GM12878 (cell line): ENCODE measurements at regions not wholly inside any gene's neighbourhood (a gene's known extent, or its start where the extent isn't known, plus 50 kb on each side); places are given as distances from the start of the nearest gene placed in this dataset.

Experiments
- ATAC-seq: fragments of 200-7000 bp; cut with Tn5 transposase; 3 replicates; pipeline ENCODE4 v1.9.1; 2020; ENCODE audit warnings: mild to moderate bottlenecking, moderate library complexity
- BruUV-seq: library from RNA; stranded (reverse); fragments of 400-500 nt; replicated peaks from 2 replicates; lab custom pipeline; 2021; lab: Mats Ljungman, UMichigan
- CTCF ChIA-PET: fragments of 300-600 bp; sonication (Branson Sonifier 250); formaldehyde crosslinking; extraction: SDS; loops from one replicate; lab custom pipeline; 2021; ENCODE audit warnings: inconsistent platforms; lab: Yijun Ruan, JAX
- POLR2A ChIA-PET: fragments of 350-600 bp; formaldehyde crosslinking; extraction: SDS; loops from one replicate; lab custom pipeline; 2021; ENCODE audit warnings: inconsistent platforms; lab: Charles Lee
- RAD21 ChIA-PET: fragments of 300-600 bp; sonication (Branson Sonifier 250); formaldehyde crosslinking; loops from one replicate; lab custom pipeline; 2023; ENCODE audit warnings: antibody characterized with exemption; ENCODE audit not compliant: unreplicated experiment; lab: Charles Lee
- SMC1A ChIA-PET: fragments of 300-600 bp; sonication (Branson Sonifier 250); formaldehyde crosslinking; loops from one replicate; lab custom pipeline; 2023; ENCODE audit not compliant: unreplicated experiment, uncharacterized antibody; lab: Charles Lee
- DNase-seq: peaks from one replicate; pipeline ENCODE4 v3.0.0-alpha.2; 2011; ENCODE audit warnings: low read depth, low spot score
- FAIRE-seq: peaks from 3 replicates; lab custom pipeline; 2011; peaks lifted over from hg19 to GRCh38; lab: Jason Lieb, UNC
- H2AFZ ChIP-seq: 2 replicates; pipeline ENCODE4 v1.6.0; 2011; ENCODE audit warnings: low read depth, low read length, control low read depth; ENCODE audit not compliant: control insufficient read depth
- H3K27ac ChIP-seq: 2 replicates; pipeline ENCODE4 v1.5.1; 2011; ENCODE audit warnings: control low read depth; ENCODE audit not compliant: control insufficient read depth, insufficient read depth
- H3K27me3 ChIP-seq, 2 experiments: replicated peaks in 1 of 2; 2 replicates each; pipeline versions ENCODE4 v1.6.0 to v1.6.1; 2011; ENCODE audit warnings: low read length in 1 of 2; ENCODE audit not compliant: control insufficient read depth in 2 of 2, insufficient read depth in 2 of 2
- H3K36me3 ChIP-seq, 2 experiments: 2 replicates each; pipeline ENCODE4 v1.5.1; 2011; ENCODE audit warnings: low read length in 1 of 2; ENCODE audit not compliant: control insufficient read depth in 2 of 2, insufficient read depth in 2 of 2
- H3K4me1 ChIP-seq: 2 replicates; pipeline ENCODE4 v1.6.1; 2011; ENCODE audit warnings: mild to moderate bottlenecking, low read length, moderate library complexity, mixed read lengths; ENCODE audit not compliant: control insufficient read depth, insufficient read depth
- H3K4me2 ChIP-seq: 2 replicates; pipeline ENCODE4 v1.6.0; 2011; ENCODE audit warnings: control low read depth; ENCODE audit not compliant: control insufficient read depth, insufficient read depth
- H3K4me3 ChIP-seq: fragments of 200-600 bp; sonication (generic); 2 replicates; pipeline ENCODE4 v1.5.1; 2016
- H3K79me2 ChIP-seq: 2 replicates; pipeline ENCODE4 v1.6.0; 2011; ENCODE audit warnings: low read length; ENCODE audit not compliant: control insufficient read depth, insufficient read depth
- H3K9ac ChIP-seq: 2 replicates; pipeline ENCODE4 v1.8.0; 2011; ENCODE audit warnings: low read length, control low read depth, mixed read lengths; ENCODE audit not compliant: control insufficient read depth, insufficient read depth
- H3K9me3 ChIP-seq: replicated peaks from 3 replicates; pipeline ENCODE4 v1.5.1; 2011; ENCODE audit warnings: mild to moderate bottlenecking, low read length; ENCODE audit not compliant: control insufficient read depth, insufficient read depth
- H4K20me1 ChIP-seq: 2 replicates; pipeline ENCODE4 v1.6.0; 2011; ENCODE audit not compliant: control insufficient read depth, insufficient read depth
- ATF7 ChIP-seq: fragments of 450-650 bp; IDR thresholded peaks from 2 replicates; pipeline ENCODE4 v1.6.1; 2016; ENCODE audit warnings: low read depth, mild to moderate bottlenecking
- PAX5 ChIP-seq: IDR thresholded peaks from 2 replicates; pipeline ENCODE4 v1.6.1; 2011; ENCODE audit warnings: low read depth, low read length, borderline replicate concordance
- POLR2AphosphoS5 ChIP-seq: IDR thresholded peaks from 2 replicates; pipeline ENCODE4 v1.6.1; 2011; ENCODE audit warnings: mild to moderate bottlenecking, low read length, inconsistent platforms
- RFX5 ChIP-seq: IDR thresholded peaks from 2 replicates; pipeline ENCODE4 v1.6.1; 2011; ENCODE audit warnings: low read depth, low read length, improper control_type of control experiment
- SMAD1 ChIP-seq: fragments of 450-650 bp; IDR thresholded peaks from 2 replicates; pipeline ENCODE4 v1.6.1; 2018; ENCODE audit warnings: mild to moderate bottlenecking, low read depth; ENCODE audit not compliant: partially characterized antibody
- SREBF1 ChIP-seq: IDR thresholded peaks from 2 replicates; pipeline ENCODE4 v1.6.1; 2012; ENCODE audit warnings: mild to moderate bottlenecking, low read length
- WGBS: methylation state at CpG from one replicate; pipeline ENCODE4 v1.1.6; 2016; ENCODE audit warnings: low lambda C conversion rate; ENCODE audit not compliant: insufficient replicate concordance, insufficient coverage; ENCODE audit errors: missing lambda C conversion rate; 5-methylcytosine and 5-hydroxymethylcytosine counted together
- in situ Hi-C: fragments of 300-500 bp; cut with MboI; formaldehyde crosslinking; loops from 9 replicates; pipeline ENCODE4 v1.14.3; 2018; ENCODE audit warnings: mixed read lengths
- intact Hi-C: fragments of 100-400 bp; cut with micrococcal nuclease; formaldehyde crosslinking; loops from one replicate; pipeline ENCODE4 v1.14.2; 2022; ENCODE audit not compliant: unreplicated experiment
- TF ChIP-seq, protein P1 (sequence below): fragments of 450-650 bp; IDR thresholded peaks from 2 replicates; pipeline ENCODE4 v1.6.1; 2016; ENCODE audit warnings: mild to moderate bottlenecking
- TF ChIP-seq, protein P2 (sequence below): fragments of 450-650 bp; IDR thresholded peaks from 2 replicates; pipeline ENCODE4 v1.6.1; 2017; ENCODE audit warnings: mild to moderate bottlenecking, moderate library complexity

DNA sequence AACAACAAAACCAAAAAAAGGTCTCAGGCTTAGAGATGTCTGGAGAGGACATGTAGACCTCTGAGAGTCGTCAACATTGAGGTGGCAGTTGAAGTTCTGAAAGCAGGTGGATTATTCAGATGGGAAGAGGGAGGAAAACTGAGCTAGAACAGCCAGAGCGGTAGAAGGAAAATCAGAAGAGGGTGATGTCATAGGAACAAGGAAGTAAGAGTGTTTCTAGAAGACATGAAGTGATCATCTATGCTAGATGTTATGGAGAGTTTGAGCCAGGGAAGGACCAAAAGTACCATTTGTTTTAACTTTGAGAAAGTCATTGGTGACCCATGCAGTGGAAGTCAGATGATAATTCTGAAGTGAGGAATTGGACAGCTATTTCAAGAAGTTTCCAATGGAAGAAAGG is 316.2 kb upstream of the RGS6 start:
- no peak for FAIRE-seq
- Histone ChIP-seq H3K27me3 (no peaks in the 10 kb centered on the region), H3K4me3 (no peak overlapping the region), H3K79me2 (peaks cover 16% of the 10 kb centered on the region), H4K20me1 (no peaks in the 10 kb centered on the region), H3K4me1 (peaks cover 11% of the 10 kb centered on the region; the same call in 1 of the 2 replicates)
- BruUV-seq, result no TSS peak
- ChIA-PET POLR2A (interaction anchor here (0.6 to 2.3 kb wide), 5 partner anchors 9 to 186 kb away, joined by 3 to 9 read pairs (median 4); no protein-coding TSS in a partner anchor), RAD21 (interaction anchor here (1.3 to 8.0 kb wide), 7 partner anchors 9 to 291 kb away, joined by 3 to 85 read pairs (median 4); no protein-coding TSS in a partner anchor)
- WGBS, result 92% methylated on average over 2 of the region's 2 CpGs
- TF ChIP-seq SMAD1 (no peak), ATF7 (peak; percentile 72)
- TF ChIP-seq, all 136 proteins: peak for 1
- in situ Hi-C loops (no loop called here), intact Hi-C loops (loop anchor here (5.0 kb wide), 2 partner anchors 59 to 119 kb away; no protein-coding TSS in a partner anchor)
- Histone ChIP-seq H3K36me3 (peaks cover 5% of the 10 kb centered on the region in 2 experiments; a peak in 3 of 4 replicates), H3K27ac (no peak overlapping the region), H2AFZ (no peak overlapping the region), H3K9me3 (no peaks in the 10 kb centered on the region; the same call in 1 of the 3 replicates), H3K4me2 (no peak overlapping the region), H3K9ac (no peak overlapping the region)
- ChIA-PET SMC1A (interaction anchor here (0.6 to 5.8 kb wide), 14 partner anchors 10 to 292 kb away, joined by 3 to 48 read pairs (median 4); no protein-coding TSS in a partner anchor), CTCF (interaction anchor here (0.7 to 1.7 kb wide), 4 partner anchors 53 to 250 kb away, joined by 3 to 7 read pairs (median 4); no protein-coding TSS in a partner anchor)
- ATAC-seq (no peak), DNase-seq (no peak)

DNA sequence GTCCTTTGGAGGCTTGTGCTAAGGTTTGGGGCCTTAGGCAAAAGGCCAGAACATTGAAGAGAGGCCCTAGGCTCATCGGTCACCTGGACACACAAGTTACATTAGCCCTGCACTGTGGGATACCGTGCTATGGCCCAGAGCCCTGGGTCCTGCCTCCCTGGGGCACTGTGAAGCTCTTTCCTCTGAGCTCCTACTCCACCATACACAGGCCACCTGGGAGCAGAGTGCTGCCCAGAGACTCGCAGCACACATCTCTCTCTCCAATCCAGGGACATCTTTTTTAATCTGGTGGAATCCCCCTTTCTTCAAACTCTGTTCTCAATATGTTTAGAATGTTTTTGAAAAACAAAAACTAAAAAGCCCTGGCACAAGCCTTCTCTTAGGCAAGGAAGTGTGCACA is 314.2 kb upstream of the RGS6 start:
- H3K27ac ChIP-seq, result peak overlapping the region; percentile 77
- peaks cover 11% of the 10 kb centered on the region for H3K79me2 ChIP-seq
- TF ChIP-seq, protein P1, sequence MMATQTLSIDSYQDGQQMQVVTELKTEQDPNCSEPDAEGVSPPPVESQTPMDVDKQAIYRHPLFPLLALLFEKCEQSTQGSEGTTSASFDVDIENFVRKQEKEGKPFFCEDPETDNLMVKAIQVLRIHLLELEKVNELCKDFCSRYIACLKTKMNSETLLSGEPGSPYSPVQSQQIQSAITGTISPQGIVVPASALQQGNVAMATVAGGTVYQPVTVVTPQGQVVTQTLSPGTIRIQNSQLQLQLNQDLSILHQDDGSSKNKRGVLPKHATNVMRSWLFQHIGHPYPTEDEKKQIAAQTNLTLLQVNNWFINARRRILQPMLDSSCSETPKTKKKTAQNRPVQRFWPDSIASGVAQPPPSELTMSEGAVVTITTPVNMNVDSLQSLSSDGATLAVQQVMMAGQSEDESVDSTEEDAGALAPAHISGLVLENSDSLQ, result no peak
- TF ChIP-seq, protein P2, sequence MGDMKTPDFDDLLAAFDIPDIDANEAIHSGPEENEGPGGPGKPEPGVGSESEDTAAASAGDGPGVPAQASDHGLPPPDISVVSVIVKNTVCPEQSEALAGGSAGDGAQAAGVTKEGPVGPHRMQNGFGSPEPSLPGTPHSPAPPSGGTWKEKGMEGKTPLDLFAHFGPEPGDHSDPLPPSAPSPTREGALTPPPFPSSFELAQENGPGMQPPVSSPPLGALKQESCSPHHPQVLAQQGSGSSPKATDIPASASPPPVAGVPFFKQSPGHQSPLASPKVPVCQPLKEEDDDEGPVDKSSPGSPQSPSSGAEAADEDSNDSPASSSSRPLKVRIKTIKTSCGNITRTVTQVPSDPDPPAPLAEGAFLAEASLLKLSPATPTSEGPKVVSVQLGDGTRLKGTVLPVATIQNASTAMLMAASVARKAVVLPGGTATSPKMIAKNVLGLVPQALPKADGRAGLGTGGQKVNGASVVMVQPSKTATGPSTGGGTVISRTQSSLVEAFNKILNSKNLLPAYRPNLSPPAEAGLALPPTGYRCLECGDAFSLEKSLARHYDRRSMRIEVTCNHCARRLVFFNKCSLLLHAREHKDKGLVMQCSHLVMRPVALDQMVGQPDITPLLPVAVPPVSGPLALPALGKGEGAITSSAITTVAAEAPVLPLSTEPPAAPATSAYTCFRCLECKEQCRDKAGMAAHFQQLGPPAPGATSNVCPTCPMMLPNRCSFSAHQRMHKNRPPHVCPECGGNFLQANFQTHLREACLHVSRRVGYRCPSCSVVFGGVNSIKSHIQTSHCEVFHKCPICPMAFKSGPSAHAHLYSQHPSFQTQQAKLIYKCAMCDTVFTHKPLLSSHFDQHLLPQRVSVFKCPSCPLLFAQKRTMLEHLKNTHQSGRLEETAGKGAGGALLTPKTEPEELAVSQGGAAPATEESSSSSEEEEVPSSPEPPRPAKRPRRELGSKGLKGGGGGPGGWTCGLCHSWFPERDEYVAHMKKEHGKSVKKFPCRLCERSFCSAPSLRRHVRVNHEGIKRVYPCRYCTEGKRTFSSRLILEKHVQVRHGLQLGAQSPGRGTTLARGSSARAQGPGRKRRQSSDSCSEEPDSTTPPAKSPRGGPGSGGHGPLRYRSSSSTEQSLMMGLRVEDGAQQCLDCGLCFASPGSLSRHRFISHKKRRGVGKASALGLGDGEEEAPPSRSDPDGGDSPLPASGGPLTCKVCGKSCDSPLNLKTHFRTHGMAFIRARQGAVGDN, result 0 out of 2 replicates have a peak, but pooled peaks have one; percentile 11
- TF ChIP-seq SREBF1, result no peak
- peak; percentile 75; the same call in 1 of the 2 replicates for TF ChIP-seq RFX5
- TF ChIP-seq PAX5, result no peak
- TF ChIP-seq POLR2AphosphoS5, result 0 out of 2 replicates have a peak, but pooled peaks have one; percentile 48
- BruUV-seq, result no TSS peak
- H2AFZ ChIP-seq, result no peak overlapping the region
- 66% methylated on average over 3 of the region's 3 CpGs for WGBS
- ChIA-PET POLR2A (interaction anchor here (0.6 to 2.3 kb wide), 3 partner anchors 9 to 63 kb away, joined by 3 to 9 read pairs (median 8); no protein-coding TSS in a partner anchor), RAD21 (interaction anchor here (1.4 to 8.0 kb wide), 6 partner anchors 20 to 296 kb away, joined by 3 to 85 read pairs (median 7); no protein-coding TSS in a partner anchor), CTCF (interaction anchor here (1.1 to 1.6 kb wide), 2 partner anchors 67 to 293 kb away, joined by 3 to 5 read pairs; no protein-coding TSS in a partner anchor), SMC1A (interaction anchor here (0.6 to 5.8 kb wide), 12 partner anchors 10 to 294 kb away, joined by 3 to 48 read pairs (median 5); no protein-coding TSS in a partner anchor)
- FAIRE-seq, result no peak
- DNase-seq, result no peak
- peak; percentile 78 for ATAC-seq
- peak overlapping the region; percentile 30; the same call in 1 of the 2 replicates for H3K4me3 ChIP-seq
- peaks cover 6 to 7% of the 10 kb centered on the region in 2 experiments; a peak in 3 of 4 replicates for H3K36me3 ChIP-seq
- intact Hi-C loops (loop anchor here (5.0 kb wide), 2 partner anchors 61 to 121 kb away; no protein-coding TSS in a partner anchor), in situ Hi-C loops (no loop called here)
- H4K20me1 ChIP-seq, result no peaks in the 10 kb centered on the region
- peaks cover 11% of the 10 kb centered on the region; the same call in 1 of the 2 replicates for H3K4me1 ChIP-seq
- peak overlapping the region; percentile 49; the same call in 1 of the 2 replicates for H3K4me2 ChIP-seq
- H3K9me3 ChIP-seq, result no peaks in the 10 kb centered on the region; the same call in 1 of the 3 replicates
- H3K9ac ChIP-seq, result peak overlapping the region; percentile 25; the same call in 1 of the 2 replicates
- no peaks in the 10 kb centered on the region for H3K27me3 ChIP-seq
